Prostate gland (tissue), 2 donors: ENCODE measurements at regions not wholly inside any gene's neighbourhood (a gene's known extent, or its start where the extent isn't known, plus 50 kb on each side); places are given as distances from the start of the nearest gene placed in this dataset.
"Not testable (repeated sequence)": the region's sequence is repeated elsewhere in the genome, so short reads cannot be mapped to it uniquely, and the experiment has no call there.

Source experiments
- DNase-seq: peaks from one replicate; pipeline ENCODE4 v3.0.0-alpha.2; 2019; ENCODE audit warnings: low spot score
- H3K27ac ChIP-seq, 2 donors: fragments of 200-600 bp; sonication (generic); 2 replicates each; pipeline ENCODE4 v1.5.1; 2017 to 2019
- H3K27me3 ChIP-seq: fragments of 200-600 bp; sonication (generic); replicated peaks from 2 replicates; pipeline ENCODE4 v1.5.1; 2019; ENCODE audit not compliant: insufficient read depth
- H3K36me3 ChIP-seq, 2 donors: fragments of 200-600 bp; sonication (generic); 1 replicate in 1 of 2; 2 replicates in 1 of 2; pipeline versions ENCODE4 v1.5.1 to v1.8.1; 2017 to 2019
- H3K4me1 ChIP-seq: fragments of 200-600 bp; sonication (generic); replicated peaks from 2 replicates; pipeline ENCODE4 v1.5.1; 2019
- H3K4me3 ChIP-seq, 2 donors: fragments of 200-600 bp; sonication (generic); 2 replicates each; pipeline ENCODE4 v1.5.1; 2017 to 2019
- H3K9me3 ChIP-seq: fragments of 200-600 bp; sonication (generic); 2 replicates; pipeline ENCODE4 v1.5.1; 2017
- POLR2A ChIP-seq: fragments of 450-650 bp; IDR thresholded peaks from one replicate; pipeline ENCODE4 v1.6.1; 2016; ENCODE audit warnings: antibody characterized with exemption, mild to moderate bottlenecking
- POLR2AphosphoS5 ChIP-seq: sonication (generic); formaldehyde crosslinking; IDR thresholded peaks from one replicate; pipeline ENCODE4 v1.6.1; 2017; ENCODE audit warnings: antibody characterized with exemption
- WGBS: methylation state at CpG from one replicate; pipeline ENCODE4 v1.1.5; 2018; 5-methylcytosine and 5-hydroxymethylcytosine counted together
- intact Hi-C: fragments of 100-400 bp; cut with DNase I; formaldehyde crosslinking; loops from one replicate; pipeline ENCODE4 v1.14.2; 2022
- TF ChIP-seq, protein P1 (sequence below), 4 experiments: fragments of 200-600 bp in 2 of 4; fragments of 450-650 bp in 2 of 4; sonication (generic) in 2 of 4; IDR thresholded peaks; 1 replicate in 3 of 4; 2 replicates in 1 of 4; pipeline ENCODE4 v1.5.1; 2016 to 2019; ENCODE audit warnings: antibody characterized with exemption in 4 of 4, mild to moderate bottlenecking in 2 of 4, moderate library complexity in 2 of 4

GRCh38 chr3:147688868-147689267, 279.7 kb downstream of the ZIC1 start:
- H3K4me3 ChIP-seq, result no peak overlapping the region
- intact Hi-C loops, result no loop called here
- WGBS, result 35% methylated on average over 1 of the region's 1 CpG
- no peak overlapping the region for H3K27ac ChIP-seq
- no peak for TF ChIP-seq POLR2AphosphoS5
- TF ChIP-seq, protein P1, sequence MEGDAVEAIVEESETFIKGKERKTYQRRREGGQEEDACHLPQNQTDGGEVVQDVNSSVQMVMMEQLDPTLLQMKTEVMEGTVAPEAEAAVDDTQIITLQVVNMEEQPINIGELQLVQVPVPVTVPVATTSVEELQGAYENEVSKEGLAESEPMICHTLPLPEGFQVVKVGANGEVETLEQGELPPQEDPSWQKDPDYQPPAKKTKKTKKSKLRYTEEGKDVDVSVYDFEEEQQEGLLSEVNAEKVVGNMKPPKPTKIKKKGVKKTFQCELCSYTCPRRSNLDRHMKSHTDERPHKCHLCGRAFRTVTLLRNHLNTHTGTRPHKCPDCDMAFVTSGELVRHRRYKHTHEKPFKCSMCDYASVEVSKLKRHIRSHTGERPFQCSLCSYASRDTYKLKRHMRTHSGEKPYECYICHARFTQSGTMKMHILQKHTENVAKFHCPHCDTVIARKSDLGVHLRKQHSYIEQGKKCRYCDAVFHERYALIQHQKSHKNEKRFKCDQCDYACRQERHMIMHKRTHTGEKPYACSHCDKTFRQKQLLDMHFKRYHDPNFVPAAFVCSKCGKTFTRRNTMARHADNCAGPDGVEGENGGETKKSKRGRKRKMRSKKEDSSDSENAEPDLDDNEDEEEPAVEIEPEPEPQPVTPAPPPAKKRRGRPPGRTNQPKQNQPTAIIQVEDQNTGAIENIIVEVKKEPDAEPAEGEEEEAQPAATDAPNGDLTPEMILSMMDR (IDR thresholded peaks at IDR 0.05), result no peak
- no peak for TF ChIP-seq POLR2A
- H3K9me3 ChIP-seq, result no peaks in the 10 kb centered on the region
- DNase-seq, result no peak
- no peaks in the 10 kb centered on the region for H3K4me1 ChIP-seq
- H3K36me3 ChIP-seq, result no peaks in the 10 kb centered on the region
- no peaks in the 10 kb centered on the region for H3K27me3 ChIP-seq

DNA sequence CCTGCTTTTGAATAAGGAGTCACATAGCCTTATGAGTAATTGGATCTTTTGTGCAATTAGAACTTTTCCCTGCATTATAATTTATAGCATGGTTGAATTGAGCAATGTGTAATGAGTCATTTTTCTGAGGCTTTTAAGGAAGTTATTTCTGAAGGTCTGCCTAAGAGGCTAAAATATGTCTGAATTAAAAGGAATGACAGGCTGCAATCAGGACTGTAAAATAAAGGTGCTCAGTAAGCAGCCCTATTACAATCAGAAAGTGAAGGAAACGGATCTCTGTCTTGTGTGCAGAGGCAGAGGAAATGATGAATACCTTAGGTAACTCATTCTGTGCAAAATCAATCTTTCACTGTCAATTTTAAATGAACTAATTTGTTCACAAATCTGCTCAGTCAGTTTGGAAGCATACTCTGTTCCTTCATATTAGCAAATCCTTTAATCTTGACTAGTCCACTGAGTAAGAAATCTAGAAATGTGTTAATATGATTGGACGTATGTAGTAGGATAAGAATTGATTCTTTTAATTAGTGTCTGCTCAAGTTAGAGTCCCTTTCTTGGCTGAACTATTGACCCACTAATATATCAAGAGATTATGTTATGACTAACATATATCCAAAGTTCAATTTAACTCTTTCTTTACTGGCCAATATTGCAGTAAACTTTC, 290.1 kb downstream of the ZIC1 start:
- TF ChIP-seq POLR2A (no peak), POLR2AphosphoS5 (no peak)
- TF ChIP-seq, protein P1 (IDR thresholded peaks at IDR 0.05), result no peak
- intact Hi-C loops, result no loop called here
- Histone ChIP-seq H3K27me3 (no peaks in the 10 kb centered on the region), H3K4me3 (no peak overlapping the region), H3K4me1 (no peaks in the 10 kb centered on the region), H3K27ac (no peak overlapping the region), H3K9me3 (no peaks in the 10 kb centered on the region), H3K36me3 (no peaks in the 10 kb centered on the region)
- WGBS, result 47% methylated on average over 2 of the region's 2 CpGs
- DNase-seq, result no peak

DNA sequence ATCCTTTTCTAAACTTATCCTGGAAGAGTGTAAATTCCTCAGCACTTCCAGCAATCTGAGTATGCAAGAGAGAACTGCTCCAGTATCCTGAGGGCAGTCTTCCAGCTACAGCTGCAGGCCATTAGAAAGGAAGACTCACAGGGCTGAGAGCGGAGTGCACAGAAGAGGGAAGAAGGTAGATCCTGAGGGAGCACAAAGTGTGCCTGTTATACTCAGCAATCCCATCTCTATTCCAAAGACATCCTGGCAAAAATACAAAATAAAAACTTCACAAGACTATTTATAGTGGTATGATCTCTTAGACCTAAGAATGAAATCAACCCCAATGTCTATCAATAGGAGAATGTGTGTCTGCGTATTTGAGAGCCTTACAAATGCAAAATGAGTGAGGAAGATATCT, 292.0 kb downstream of the ZIC1 start:
- TF ChIP-seq POLR2AphosphoS5 (no peak), POLR2A (no peak)
- TF ChIP-seq, protein P1 (IDR thresholded peaks at IDR 0.05), result no peak
- no peaks in the 10 kb centered on the region for H3K27me3 ChIP-seq
- intact Hi-C loops, result no loop called here
- no peaks in the 10 kb centered on the region for H3K9me3 ChIP-seq
- no peak overlapping the region for H3K27ac ChIP-seq
- no peak for DNase-seq
- H3K4me1 ChIP-seq, result no peaks in the 10 kb centered on the region
- H3K36me3 ChIP-seq, result no peaks in the 10 kb centered on the region
- 90% methylated on average over 2 of the region's 2 CpGs for WGBS
- H3K4me3 ChIP-seq, result no peak overlapping the region

- TF ChIP-seq POLR2AphosphoS5 (no peak), POLR2A (no peak)
- TF ChIP-seq, protein P1 (IDR thresholded peaks at IDR 0.05), result no peak
- no peak for DNase-seq
- H3K9me3 ChIP-seq, result no peaks in the 10 kb centered on the region
- no peaks in the 10 kb centered on the region for H3K4me1 ChIP-seq
- H3K27ac ChIP-seq, result no peak overlapping the region
- no peak overlapping the region for H3K4me3 ChIP-seq
- intact Hi-C loops, result no loop called here
- H3K36me3 ChIP-seq, result no peaks in the 10 kb centered on the region
- H3K27me3 ChIP-seq, result no peaks in the 10 kb centered on the region
Measured at GRCh38 chr3:147702509-147702908, 293.3 kb downstream of the ZIC1 start.

DNA sequence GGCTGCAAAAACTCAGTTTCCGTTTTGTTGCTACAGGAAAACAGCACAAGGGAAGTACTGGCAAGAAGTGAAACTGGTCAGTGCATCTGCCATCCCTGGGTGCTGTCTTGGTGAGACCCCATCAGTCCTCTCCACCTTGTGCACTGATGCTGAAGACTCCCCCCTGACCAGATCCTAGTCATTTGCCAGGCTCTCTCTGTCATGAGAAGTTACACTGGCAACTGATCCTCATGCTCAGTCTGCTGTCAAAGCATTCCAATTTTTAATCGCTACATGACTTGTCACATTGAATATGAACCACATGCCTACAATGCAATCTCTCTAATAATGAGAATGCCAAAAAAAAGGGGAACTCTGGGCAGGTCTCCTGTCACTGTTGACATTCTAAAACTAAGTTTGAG, 296.5 kb downstream of the ZIC1 start:
- intact Hi-C loops, result no loop called here
- DNase-seq, result no peak
- no peaks in the 10 kb centered on the region for H3K9me3 ChIP-seq
- H3K27me3 ChIP-seq, result no peaks in the 10 kb centered on the region
- H3K27ac ChIP-seq, result no peak overlapping the region
- no peaks in the 10 kb centered on the region for H3K4me1 ChIP-seq
- H3K4me3 ChIP-seq, result no peak overlapping the region
- 72% methylated on average over 2 of the region's 2 CpGs for WGBS
- no peaks in the 10 kb centered on the region for H3K36me3 ChIP-seq
- TF ChIP-seq, protein P1 (IDR thresholded peaks at IDR 0.05), result no peak
- TF ChIP-seq POLR2AphosphoS5 (no peak), POLR2A (no peak)

DNA sequence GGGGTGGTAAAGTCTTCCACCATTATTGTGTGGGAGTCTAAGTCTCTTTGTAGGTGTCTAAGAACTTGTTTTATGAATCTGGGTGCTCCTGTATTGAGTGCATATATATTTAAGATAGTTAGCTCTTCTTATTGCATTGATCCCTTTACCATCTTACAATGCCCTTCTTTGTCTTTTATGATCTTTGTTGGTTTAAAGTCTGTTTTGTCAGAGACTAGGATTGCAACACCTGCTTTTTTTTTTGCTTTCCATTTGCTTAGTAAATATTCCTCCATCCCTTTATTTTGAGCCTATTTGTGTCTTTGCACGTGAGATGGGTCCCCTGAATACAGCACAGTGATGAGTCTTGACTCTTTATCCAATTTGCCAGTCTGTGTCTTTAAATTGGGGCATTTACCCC, 301.6 kb downstream of the ZIC1 start:
- H3K27me3 ChIP-seq, H3K36me3 ChIP-seq, H3K4me3 ChIP-seq, intact Hi-C loops, DNase-seq, H3K4me1 ChIP-seq, H3K27ac ChIP-seq, H3K9me3 ChIP-seq: not testable (repeated sequence)
- WGBS, result 59% methylated on average over 1 of the region's 1 CpG
